ENCODE measurements at regions not wholly inside any gene's neighbourhood (a gene's known extent, or its start where the extent isn't known, plus 50 kb on each side); places are given as distances from the start of the nearest gene placed in this dataset.

- TF ChIP-seq POLR2A (IDR thresholded peaks at IDR 0.05; ENCODE audit: borderline replicate concordance, extremely low read depth, insufficient read depth, insufficient read length) (no peak), ATF3 (IDR thresholded peaks at IDR 0.05) (no peak), REST (IDR thresholded peaks at IDR 0.05; ENCODE audit: low read depth) (no peak), CTCF (IDR thresholded peaks at IDR 0.05 in 2 of 3, conservative IDR thresholded peaks at IDR 0.05 in 1 of 3; ENCODE audit: borderline replicate concordance in 1 of 3, insufficient read depth in 1 of 3, low read depth in 2 of 3, low read length in 2 of 3) (peak; percentile 55 to 64 (median 58); a peak in 5 of 6 replicates), YY1 (IDR thresholded peaks at IDR 0.05; ENCODE audit: extremely low read depth, insufficient replicate concordance, low read depth, low read length) (no peak), ZBTB33 (IDR thresholded peaks at IDR 0.05; ENCODE audit: extremely low read depth, insufficient replicate concordance, low read length) (no peak), RAD21 (IDR thresholded peaks at IDR 0.05; ENCODE audit: low read depth) (peak; percentile 75), SRF (IDR thresholded peaks at IDR 0.05; ENCODE audit: low read depth) (no peak), EZH2phosphoT487 (IDR thresholded peaks at IDR 0.05; ENCODE audit: borderline replicate concordance) (no peak)
Measured at GRCh38 chr10:77715088-77715487, 77.5 kb upstream of the KCNMA1 start.
